ENCODE measurements at regions not wholly inside any gene's neighbourhood (a gene's known extent, or its start where the extent isn't known, plus 50 kb on each side); places are given as distances from the start of the nearest gene placed in this dataset.

DNA sequence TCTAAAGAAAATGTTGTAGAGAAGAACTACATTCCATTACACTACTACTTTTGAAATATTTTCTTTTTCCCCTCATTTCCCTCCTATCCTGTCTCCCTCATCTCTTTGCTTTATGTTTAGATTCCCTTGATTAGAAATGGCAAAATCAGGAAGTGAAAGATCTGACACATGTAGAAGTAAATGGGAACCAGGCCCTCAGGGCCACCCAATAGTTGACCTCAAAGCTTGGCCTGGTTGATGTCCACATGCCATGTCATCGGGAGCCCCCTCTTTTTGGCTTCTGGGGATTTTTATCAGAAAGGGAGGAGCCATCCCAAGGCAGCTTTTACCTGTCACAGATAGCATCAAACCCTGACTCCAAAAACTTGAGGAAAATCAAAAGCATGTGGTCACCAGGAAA, 168.3 kb upstream of the ECI2 start:
- TF ChIP-seq, protein P1, sequence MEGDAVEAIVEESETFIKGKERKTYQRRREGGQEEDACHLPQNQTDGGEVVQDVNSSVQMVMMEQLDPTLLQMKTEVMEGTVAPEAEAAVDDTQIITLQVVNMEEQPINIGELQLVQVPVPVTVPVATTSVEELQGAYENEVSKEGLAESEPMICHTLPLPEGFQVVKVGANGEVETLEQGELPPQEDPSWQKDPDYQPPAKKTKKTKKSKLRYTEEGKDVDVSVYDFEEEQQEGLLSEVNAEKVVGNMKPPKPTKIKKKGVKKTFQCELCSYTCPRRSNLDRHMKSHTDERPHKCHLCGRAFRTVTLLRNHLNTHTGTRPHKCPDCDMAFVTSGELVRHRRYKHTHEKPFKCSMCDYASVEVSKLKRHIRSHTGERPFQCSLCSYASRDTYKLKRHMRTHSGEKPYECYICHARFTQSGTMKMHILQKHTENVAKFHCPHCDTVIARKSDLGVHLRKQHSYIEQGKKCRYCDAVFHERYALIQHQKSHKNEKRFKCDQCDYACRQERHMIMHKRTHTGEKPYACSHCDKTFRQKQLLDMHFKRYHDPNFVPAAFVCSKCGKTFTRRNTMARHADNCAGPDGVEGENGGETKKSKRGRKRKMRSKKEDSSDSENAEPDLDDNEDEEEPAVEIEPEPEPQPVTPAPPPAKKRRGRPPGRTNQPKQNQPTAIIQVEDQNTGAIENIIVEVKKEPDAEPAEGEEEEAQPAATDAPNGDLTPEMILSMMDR (IDR thresholded peaks at IDR 0.05), result no peak
- TF ChIP-seq POLR2AphosphoS5 (IDR thresholded peaks at IDR 0.05) (no peak), EP300 (IDR thresholded peaks at IDR 0.05) (no peak)

Data from stomach (tissue), 4 donors.